Glutamatergic neuron (in vitro differentiated cells): ENCODE measurements at regions not wholly inside any gene's neighbourhood (a gene's known extent, or its start where the extent isn't known, plus 50 kb on each side); places are given as distances from the start of the nearest gene placed in this dataset.

Experiments used
- DNase-seq: peaks from one replicate; pipeline ENCODE4 v3.0.0; 2022
- H3K27ac Mint-ChIP-seq: one replicate; pipeline ENCODE4 v1.8.0; 2020; ENCODE audit warnings: mild to moderate bottlenecking, mixed read lengths, inconsistent platforms; ENCODE audit not compliant: unreplicated experiment
- H3K27me3 Mint-ChIP-seq: one replicate; pipeline ENCODE4 v1.8.0; 2020; ENCODE audit warnings: mild to moderate bottlenecking, moderate library complexity, mixed read lengths, inconsistent platforms; ENCODE audit not compliant: unreplicated experiment
- H3K36me3 Mint-ChIP-seq: one replicate; pipeline ENCODE4 v1.8.0; 2020; ENCODE audit warnings: mild to moderate bottlenecking, mixed read lengths, inconsistent platforms; ENCODE audit not compliant: unreplicated experiment
- H3K4me1 Mint-ChIP-seq: one replicate; pipeline ENCODE4 v1.8.0; 2020; ENCODE audit warnings: mild to moderate bottlenecking, low read depth, mixed read lengths, inconsistent platforms; ENCODE audit not compliant: unreplicated experiment
- H3K4me3 Mint-ChIP-seq: one replicate; pipeline ENCODE4 v1.8.0; 2020; ENCODE audit warnings: mild to moderate bottlenecking, mixed read lengths, inconsistent platforms; ENCODE audit not compliant: unreplicated experiment
- H3K9me3 Mint-ChIP-seq: one replicate; pipeline ENCODE4 v1.8.0; 2020; ENCODE audit warnings: mild to moderate bottlenecking, moderate library complexity, mixed read lengths, inconsistent platforms; ENCODE audit not compliant: unreplicated experiment
- TF ChIP-seq, protein P1 (sequence below): fragments of 200-600 bp; sonication (generic); IDR thresholded peaks from one replicate; pipeline ENCODE4 v1.5.0; 2021; ENCODE audit not compliant: partially characterized antibody, unreplicated experiment

DNA sequence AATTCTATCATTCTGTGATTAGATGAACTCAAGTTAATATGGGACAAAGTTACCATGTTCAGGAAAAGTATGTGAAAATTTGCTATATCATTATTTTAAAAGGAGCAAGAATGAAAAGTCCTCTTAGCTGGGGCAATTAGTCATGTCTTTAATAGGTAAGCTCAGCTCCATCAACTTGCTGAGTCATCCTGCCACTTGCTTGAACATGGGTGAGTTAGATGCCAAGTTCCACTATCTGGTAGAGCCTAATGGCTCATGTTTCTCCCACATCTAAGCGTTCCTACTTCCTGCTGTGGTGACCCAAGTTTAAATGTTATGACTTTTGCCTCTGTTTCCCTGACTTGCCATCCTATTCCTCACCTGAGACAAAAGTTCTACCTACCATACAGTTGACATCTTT, 276.8 kb downstream of the ZNF674 start:
- H3K36me3 Mint-ChIP-seq = no peaks in the 10 kb centered on the region
- no peak for DNase-seq
- H3K9me3 Mint-ChIP-seq = peaks cover 4% of the 10 kb centered on the region
- H3K27me3 Mint-ChIP-seq = peaks cover 2% of the 10 kb centered on the region
- no peak overlapping the region for H3K4me3 Mint-ChIP-seq
- no peaks in the 10 kb centered on the region for H3K4me1 Mint-ChIP-seq
- H3K27ac Mint-ChIP-seq = no peak overlapping the region
- TF ChIP-seq, protein P1, sequence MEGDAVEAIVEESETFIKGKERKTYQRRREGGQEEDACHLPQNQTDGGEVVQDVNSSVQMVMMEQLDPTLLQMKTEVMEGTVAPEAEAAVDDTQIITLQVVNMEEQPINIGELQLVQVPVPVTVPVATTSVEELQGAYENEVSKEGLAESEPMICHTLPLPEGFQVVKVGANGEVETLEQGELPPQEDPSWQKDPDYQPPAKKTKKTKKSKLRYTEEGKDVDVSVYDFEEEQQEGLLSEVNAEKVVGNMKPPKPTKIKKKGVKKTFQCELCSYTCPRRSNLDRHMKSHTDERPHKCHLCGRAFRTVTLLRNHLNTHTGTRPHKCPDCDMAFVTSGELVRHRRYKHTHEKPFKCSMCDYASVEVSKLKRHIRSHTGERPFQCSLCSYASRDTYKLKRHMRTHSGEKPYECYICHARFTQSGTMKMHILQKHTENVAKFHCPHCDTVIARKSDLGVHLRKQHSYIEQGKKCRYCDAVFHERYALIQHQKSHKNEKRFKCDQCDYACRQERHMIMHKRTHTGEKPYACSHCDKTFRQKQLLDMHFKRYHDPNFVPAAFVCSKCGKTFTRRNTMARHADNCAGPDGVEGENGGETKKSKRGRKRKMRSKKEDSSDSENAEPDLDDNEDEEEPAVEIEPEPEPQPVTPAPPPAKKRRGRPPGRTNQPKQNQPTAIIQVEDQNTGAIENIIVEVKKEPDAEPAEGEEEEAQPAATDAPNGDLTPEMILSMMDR = no peak

DNA sequence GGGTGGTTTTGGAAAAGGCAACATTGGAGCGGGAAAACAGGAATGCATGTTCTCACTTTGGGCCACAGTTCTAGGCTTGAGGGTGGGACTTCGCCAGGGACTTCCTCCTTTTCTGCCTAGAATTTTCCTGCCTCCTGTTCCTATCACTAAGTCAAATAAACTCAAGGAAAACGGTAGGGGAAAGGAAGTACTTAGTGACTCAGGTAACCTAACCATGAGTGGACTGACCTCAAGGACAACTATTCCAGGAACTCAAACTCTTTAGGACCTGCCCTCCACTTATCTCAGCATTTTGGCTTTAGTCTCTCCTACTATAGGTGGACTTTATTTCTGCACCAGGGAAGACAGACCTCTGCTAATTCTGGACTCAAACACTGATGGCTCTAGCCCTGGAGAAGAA, 281.7 kb downstream of the ZNF674 start:
- H3K4me3 Mint-ChIP-seq = no peak overlapping the region
- no peaks in the 10 kb centered on the region for H3K36me3 Mint-ChIP-seq
- DNase-seq = no peak
- TF ChIP-seq, protein P1 = no peak
- no peaks in the 10 kb centered on the region for H3K4me1 Mint-ChIP-seq
- no peak overlapping the region for H3K27ac Mint-ChIP-seq
- peaks cover 2% of the 10 kb centered on the region for H3K27me3 Mint-ChIP-seq
- H3K9me3 Mint-ChIP-seq = peaks cover 4% of the 10 kb centered on the region

DNA sequence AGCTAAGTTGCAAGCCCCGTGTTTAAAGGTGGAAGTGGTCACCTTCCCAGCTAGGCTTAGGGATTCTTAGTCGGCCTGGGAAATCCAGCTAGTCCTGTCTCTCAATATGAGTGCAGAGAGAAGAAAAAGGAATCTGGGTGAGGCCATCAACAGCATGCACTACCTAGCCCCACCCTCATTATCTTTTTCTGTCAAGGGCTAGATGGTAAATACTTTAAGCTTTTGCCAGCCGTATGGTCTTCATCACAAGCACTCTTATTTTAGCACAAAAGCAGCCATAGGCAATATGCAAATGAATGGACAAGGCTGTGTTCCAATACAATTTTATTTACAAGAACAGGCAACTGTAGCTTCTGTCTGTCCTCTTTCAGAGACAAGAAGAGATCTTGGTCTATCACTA, 282.9 kb downstream of the ZNF674 start:
- DNase-seq = no peak
- H3K9me3 Mint-ChIP-seq = peaks cover 4% of the 10 kb centered on the region
- TF ChIP-seq, protein P1 = no peak
- peaks cover 2% of the 10 kb centered on the region for H3K27me3 Mint-ChIP-seq
- H3K4me3 Mint-ChIP-seq = no peak overlapping the region
- H3K36me3 Mint-ChIP-seq = no peaks in the 10 kb centered on the region
- H3K27ac Mint-ChIP-seq = no peak overlapping the region
- H3K4me1 Mint-ChIP-seq = no peaks in the 10 kb centered on the region

DNA sequence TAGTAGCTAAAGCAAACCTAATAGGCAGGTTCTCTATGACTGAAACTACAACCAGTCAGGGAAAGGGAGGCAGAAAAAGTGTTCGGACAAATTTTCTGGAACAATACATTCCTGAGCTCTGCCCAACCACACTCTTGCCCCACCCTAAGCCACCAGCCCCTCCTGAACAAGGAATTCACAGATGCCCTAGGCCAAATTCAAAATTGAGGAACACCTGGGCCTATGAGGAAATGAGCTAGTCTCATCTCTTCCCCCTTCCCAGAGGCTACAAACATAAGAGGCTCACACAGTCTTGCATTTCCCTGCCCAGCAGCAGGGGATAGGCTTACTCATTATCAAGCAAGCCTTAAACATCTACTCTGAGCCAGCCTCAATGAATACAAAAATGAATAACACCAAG, 284.7 kb downstream of the ZNF674 start:
- no peaks in the 10 kb centered on the region for H3K4me1 Mint-ChIP-seq
- DNase-seq = no peak
- H3K9me3 Mint-ChIP-seq = peaks cover 4% of the 10 kb centered on the region
- H3K36me3 Mint-ChIP-seq = no peaks in the 10 kb centered on the region
- TF ChIP-seq, protein P1 = no peak
- H3K27ac Mint-ChIP-seq = no peak overlapping the region
- peaks cover 2% of the 10 kb centered on the region for H3K27me3 Mint-ChIP-seq
- H3K4me3 Mint-ChIP-seq = no peak overlapping the region

DNA sequence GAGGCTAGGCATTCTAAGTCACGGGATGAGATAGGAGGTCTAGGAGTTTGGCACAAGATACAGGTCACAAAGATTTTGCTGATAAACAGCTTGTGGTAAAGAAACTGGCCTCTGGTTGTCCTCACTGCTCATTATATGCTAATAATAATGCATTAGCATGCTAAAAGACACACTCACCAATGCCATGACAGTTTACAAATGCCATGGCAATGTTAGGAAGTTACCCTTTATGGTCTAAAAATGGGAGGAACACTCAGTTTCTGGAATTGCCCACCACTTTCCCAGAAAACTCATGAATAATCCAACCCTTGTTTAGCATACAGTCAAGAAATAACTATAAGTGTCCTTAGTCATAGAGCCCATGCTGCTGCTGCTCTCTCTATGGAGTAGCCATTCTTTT, 286.9 kb downstream of the ZNF674 start:
- Mint-ChIP-seq H3K36me3 (no peaks in the 10 kb centered on the region), H3K27ac (no peak overlapping the region), H3K27me3 (no peaks in the 10 kb centered on the region), H3K9me3 (peaks cover 3% of the 10 kb centered on the region), H3K4me1 (no peaks in the 10 kb centered on the region), H3K4me3 (no peak overlapping the region)
- TF ChIP-seq, protein P1 = no peak
- DNase-seq = no peak
